ENCODE measurements at regions not wholly inside any gene's neighbourhood (a gene's known extent, or its start where the extent isn't known, plus 50 kb on each side); places are given as distances from the start of the nearest gene placed in this dataset.

GRCh38 chr3:139286241-139286640, 57.6 kb upstream of the MRPS22 start:
- no peak for DNase-seq

- no peak for DNase-seq
Observed at GRCh38 chr3:139286825-139287224, 57.0 kb upstream of the MRPS22 start.

- no peak for DNase-seq
Observed at GRCh38 chr3:139287557-139287956, 56.3 kb upstream of the MRPS22 start.

GRCh38 chr3:139288266-139288821, 55.5 kb upstream of the MRPS22 start:
- DNase-seq, result no peak

- no peak for DNase-seq
Observed at GRCh38 chr3:139289860-139290524, 53.8 kb upstream of the MRPS22 start.

GRCh38 chr3:139291276-139292051, 52.4 kb upstream of the MRPS22 start:
- DNase-seq, result no peak

GRCh38 chr3:139292192-139292591, 51.6 kb upstream of the MRPS22 start:
- no peak for DNase-seq

GRCh38 chr3:139292711-139293664, 50.8 kb upstream of the MRPS22 start:
- DNase-seq, result no peak

- DNase-seq, result no peak
Observed at GRCh38 chr3:139293665-139294023, 50.2 kb upstream of the MRPS22 start.

Measured in NCI-H446 treated with DMSO at 0.1 percent for 48 hours (cell line).